B cell (primary cell): ENCODE measurements at regions not wholly inside any gene's neighbourhood (a gene's known extent, or its start where the extent isn't known, plus 50 kb on each side); places are given as distances from the start of the nearest gene placed in this dataset.

Experiments used
- CTCF ChIP-seq: fragments of 200-600 bp; IDR thresholded peaks from one replicate; pipeline ENCODE4 v1.8.0; 2022; ENCODE audit warnings: antibody characterized with exemption, mild to moderate bottlenecking
- EZH2 ChIP-seq: IDR thresholded peaks from 2 replicates; pipeline ENCODE4 v1.6.1; 2012; ENCODE audit warnings: borderline replicate concordance, low read depth, mild to moderate bottlenecking, moderate library complexity, low read length; ENCODE audit not compliant: insufficient read depth, poor library complexity, severe bottlenecking

GRCh38 chr2:176589287-176589686 is 320.0 kb downstream of the MTX2 start:
- TF ChIP-seq CTCF (no peak), EZH2 (no peak)
